SIG-M5 treated with dmso at 0.1 percent for 504 hours (cell line): ENCODE measurements at regions not wholly inside any gene's neighbourhood (a gene's known extent, or its start where the extent isn't known, plus 50 kb on each side); places are given as distances from the start of the nearest gene placed in this dataset.

ENCODE experiments used
- DNase-seq: peaks from one replicate; lab custom pipeline; 2025; ENCODE audit not compliant: unreplicated experiment; lab: John Stamatoyannopoulos, UW

GRCh38 chrX:40282946-40283660, 185.3 kb upstream of the BCOR start:
- no peak for DNase-seq

DNA sequence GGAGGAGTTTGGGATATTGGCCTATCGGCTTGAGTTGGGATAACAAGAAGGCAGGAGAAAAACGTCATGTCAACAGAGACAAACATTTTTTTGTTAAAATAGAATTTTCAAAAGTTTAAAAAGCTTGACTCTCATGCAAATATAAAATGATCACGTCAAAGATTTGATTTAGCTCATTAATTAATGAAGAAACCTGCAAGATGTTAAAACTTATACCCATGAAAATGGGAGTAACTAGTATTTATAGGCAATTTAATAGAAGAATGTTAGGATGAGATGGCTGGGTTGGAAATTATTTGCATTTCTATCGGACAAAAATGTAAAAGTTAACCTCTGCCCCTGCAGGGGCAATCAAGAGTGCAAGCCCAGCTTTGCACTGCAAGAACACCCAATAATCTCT, 184.6 kb upstream of the BCOR start:
- DNase-seq, result no peak

- peak; percentile 55 for DNase-seq
These were observed 183.7 kb upstream of the BCOR start for GRCh38 chrX:40281336-40282005.

GRCh38 chrX:40279762-40280161, 182.0 kb upstream of the BCOR start:
- no peak for DNase-seq

GRCh38 chrX:40279091-40279430, 181.3 kb upstream of the BCOR start:
- DNase-seq, result no peak

DNA sequence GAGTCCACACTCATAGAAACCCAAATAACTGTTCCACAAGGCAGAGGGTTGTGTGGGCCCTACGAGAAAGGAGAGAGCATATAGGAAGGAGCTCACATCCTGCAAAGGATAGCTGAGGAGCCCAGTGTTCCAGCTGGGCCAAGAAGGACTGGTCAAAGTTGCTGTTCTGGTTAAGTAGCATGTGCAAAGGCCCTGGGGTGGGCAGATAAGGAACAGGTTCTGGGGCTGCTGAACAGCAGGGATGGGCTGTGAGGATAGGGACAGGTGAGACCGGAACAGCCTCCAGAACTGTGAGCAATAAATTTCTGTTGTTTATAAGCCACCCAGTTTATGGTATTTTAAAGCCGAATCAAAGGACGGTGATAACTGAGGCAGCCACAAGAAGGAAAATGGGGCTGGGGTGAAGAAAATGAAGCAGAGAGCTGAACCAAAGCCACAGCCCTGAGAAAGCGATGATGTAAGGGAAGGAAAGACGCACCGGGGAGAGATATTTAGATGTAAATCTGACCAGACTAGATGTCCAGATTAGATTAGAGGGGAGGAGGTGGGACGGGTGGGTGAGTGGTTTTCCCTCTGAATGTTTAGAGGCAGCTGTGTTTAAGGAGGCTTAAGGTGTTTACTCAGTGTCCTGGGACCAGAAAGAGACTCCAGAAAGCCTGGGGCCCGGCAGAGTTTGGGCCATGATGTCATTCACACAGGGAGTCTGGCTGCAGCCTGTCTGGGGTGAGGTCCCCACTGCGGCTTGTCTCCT, 180.8 kb upstream of the BCOR start:
- no peak for DNase-seq

GRCh38 chrX:40277672-40278071, 179.9 kb upstream of the BCOR start:
- no peak for DNase-seq

- no peak for DNase-seq
These were observed 175.7 kb upstream of the BCOR start for GRCh38 chrX:40273356-40274050.

DNA sequence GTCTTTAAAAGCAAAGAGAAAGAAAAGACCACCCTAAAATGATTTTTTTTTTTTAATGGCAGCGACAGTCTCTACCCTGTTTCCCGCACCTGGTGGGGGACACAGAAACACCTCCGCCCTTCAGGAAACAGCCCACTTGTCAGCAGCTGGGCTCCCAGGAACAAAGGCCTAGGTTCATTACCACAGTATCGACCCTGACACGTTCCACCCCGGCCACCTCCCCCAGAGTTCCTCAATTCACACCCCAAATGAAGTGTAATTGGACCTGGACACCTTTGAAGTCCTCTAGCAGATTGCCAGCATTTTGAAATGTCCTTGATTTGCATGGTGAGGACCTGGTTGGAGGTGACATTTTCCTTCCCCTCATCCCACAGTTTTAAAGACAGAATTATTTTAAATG, 175.0 kb upstream of the BCOR start:
- DNase-seq, result no peak

DNA sequence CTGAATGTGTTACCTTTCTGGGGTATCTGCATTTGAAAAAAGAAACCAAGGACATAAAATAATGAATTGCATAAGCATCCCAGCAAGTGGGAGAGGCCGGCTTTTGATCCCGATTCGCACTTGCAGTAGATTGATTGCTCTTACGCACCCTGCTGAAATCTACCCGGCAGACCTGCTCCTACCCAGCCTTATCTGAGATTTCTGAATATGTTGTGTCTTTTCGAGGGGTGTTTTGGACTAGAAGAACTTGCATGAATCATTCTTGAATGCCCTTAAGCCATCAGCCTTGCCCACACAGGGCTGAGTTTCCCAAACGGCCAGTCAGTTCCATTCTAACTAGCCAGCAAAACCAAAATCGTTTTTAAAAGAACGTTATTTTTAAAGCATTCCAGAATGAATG, 174.4 kb upstream of the BCOR start:
- DNase-seq, result no peak

DNA sequence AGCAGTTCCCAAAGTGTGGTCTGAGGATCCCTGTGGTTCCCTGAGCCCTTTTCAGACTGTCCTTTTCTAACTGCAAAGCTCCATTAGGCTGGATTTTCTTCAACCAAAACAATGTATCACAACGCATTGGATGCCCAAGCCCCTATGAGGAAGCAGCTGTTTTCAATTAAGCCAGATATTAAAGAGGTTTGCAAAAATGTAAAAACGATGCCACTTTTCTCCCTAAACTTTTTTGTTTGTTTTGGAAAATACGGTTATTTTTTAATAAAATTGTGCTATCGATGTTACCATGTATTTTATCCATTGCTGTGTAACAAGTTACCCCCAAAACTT, 170.4 kb upstream of the BCOR start:
- no peak for DNase-seq

GRCh38 chrX:40267334-40268187, 169.8 kb upstream of the BCOR start:
- DNase-seq, result peak; percentile 70

DNA sequence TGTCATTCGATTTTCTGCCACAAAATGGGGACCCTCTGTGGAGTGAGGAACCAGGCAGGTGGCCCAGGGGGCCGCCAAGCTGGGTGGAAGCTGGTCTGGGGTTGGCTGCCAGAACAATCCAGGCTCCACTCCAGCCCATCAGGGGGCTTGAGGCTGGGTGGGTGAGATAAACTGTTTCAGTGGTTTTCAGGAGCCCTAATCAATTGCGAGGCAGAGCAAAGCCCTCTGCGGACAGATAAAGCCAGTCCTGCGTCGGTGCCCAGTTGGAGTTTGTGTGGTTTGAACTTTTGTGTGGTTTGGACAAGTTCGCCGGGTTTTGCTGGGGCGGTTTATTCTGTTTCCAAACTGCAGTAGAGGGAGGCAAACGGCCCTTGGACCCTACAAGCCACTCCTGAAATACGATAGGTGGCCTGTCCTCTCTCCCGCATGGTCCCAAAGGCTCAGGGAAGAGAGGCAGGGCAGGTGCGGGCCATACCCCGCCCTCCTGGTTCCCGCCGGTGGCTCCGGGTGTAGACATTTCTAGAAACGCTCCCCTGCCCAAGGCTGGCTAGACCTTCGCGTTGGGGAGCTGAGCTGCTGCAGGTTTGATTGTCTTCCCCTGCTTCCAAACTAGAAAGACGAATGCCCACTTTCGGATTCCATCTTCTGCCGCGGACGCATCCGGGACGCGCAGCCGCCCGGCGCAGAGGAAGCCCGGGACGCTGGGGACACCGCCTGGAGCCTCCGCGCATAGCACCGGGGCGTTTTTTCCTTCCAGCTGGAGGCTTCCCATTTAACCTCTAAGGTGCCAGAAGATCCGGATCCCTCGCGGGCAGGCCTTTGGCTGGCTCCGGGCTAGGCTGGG, 169.0 kb upstream of the BCOR start:
- peak; percentile 30 for DNase-seq

DNA sequence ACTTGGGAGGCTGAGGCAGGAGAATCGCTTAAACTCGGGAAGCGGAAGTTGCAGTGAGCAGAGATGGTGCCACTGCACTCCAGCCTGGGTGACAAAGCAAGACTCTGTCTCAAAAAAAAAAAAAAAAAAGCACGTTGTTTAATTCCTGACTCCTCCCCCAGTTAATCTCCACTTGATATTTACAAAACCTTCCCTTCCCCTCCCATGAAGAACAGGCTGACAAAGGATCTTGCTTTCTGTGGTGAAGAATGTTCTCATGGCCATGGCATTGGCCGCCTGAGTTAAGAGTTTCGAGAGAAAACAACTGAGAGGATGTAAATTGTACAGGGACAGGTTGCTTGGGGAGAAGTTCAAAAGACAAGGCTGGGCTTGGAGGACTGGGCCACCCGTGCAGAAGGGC, 168.2 kb upstream of the BCOR start:
- DNase-seq, result no peak

DNA sequence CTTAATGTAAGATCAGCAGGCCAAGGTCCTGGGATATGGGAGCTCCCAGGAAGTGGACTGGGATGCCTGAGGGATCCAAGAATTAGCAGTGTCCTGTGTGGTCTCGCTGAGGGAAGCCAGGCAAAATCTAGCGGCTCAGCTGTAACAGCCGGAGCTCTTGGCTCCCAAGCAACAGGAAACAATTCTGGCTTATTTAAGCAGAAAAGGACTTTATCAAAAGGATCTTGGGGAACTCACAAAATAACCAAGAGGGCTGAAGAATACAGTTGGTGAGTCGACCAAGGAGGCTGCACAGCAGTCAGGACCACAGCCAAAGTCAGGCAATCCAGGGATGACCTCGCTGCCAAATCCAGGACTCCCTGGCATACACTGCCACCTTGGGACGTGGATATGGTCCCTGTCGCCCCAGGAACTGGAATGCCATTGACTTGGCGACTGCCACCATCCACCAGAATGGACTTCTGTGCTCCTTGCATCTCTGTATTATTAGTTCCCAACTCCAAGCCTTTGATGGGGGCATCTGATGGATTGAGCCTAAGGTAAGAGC, 165.3 kb upstream of the BCOR start:
- no peak for DNase-seq

GRCh38 chrX:40262157-40263013, 164.6 kb upstream of the BCOR start:
- no peak for DNase-seq

GRCh38 chrX:40261833-40262156, 164.0 kb upstream of the BCOR start:
- DNase-seq, result no peak

DNA sequence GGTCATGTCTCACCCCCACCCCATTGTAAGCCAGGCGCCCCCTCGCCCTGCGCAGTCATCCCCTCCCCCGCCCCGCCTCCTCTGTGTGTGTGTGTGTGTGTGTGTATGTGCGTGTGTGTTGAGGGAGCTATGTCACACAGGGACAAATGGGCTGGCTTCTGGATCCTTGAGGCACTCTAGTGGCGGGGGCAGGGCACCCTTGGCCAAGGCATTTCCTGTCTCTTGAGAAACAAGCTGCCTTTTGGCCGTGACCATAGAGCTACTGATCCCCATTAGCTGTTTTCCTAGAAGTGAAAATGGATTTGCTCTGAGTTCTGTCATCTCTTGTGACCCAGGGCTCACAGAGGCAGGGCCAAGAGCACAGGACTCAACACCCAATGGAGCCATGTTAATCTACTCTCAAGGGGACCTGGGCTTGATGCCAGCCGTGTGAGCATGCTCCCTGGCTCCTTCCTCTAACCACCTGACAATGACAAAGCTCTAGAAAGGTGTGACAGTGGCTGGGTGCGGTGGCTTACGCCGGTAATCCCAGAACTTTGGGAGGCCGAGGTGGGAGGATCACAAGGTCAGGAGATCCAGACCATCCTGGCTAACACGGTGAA, 162.5 kb upstream of the BCOR start:
- DNase-seq, result no peak

GRCh38 chrX:40258909-40259308, 161.2 kb upstream of the BCOR start:
- no peak for DNase-seq
